Sigmoid colon (tissue), 6 donors: ENCODE measurements at regions not wholly inside any gene's neighbourhood (a gene's known extent, or its start where the extent isn't known, plus 50 kb on each side); places are given as distances from the start of the nearest gene placed in this dataset.

ENCODE experiments used
- DNase-seq: peaks from one replicate; pipeline ENCODE4 v3.0.0-alpha.2; 2019
- H3K27ac ChIP-seq, 4 donors: fragments of 200-600 bp; sonication (generic); one replicate each; pipeline ENCODE4 v1.5.1; 2016 to 2019; ENCODE audit warnings: mild to moderate bottlenecking in 1 of 4
- H3K27me3 ChIP-seq, 3 donors: fragments of 200-600 bp; sonication (generic); one replicate each; pipeline ENCODE4 v1.5.1; 2019; ENCODE audit warnings: mild to moderate bottlenecking in 1 of 3
- H3K36me3 ChIP-seq, 4 donors: fragments of 200-600 bp; sonication (generic); one replicate each; pipeline ENCODE4 v1.5.1; 2016 to 2019
- H3K4me1 ChIP-seq, 4 donors: fragments of 200-600 bp; sonication (generic); one replicate each; pipeline ENCODE4 v1.5.1; 2017 to 2019
- H3K4me3 ChIP-seq, 4 donors: fragments of 200-600 bp; sonication (generic); one replicate each; pipeline ENCODE4 v1.5.1; 2017 to 2019; ENCODE audit warnings: mild to moderate bottlenecking in 2 of 4, moderate library complexity in 1 of 4
- H3K9me3 ChIP-seq, 4 donors: fragments of 200-600 bp in 3 of 4; sonication (generic) in 3 of 4; one replicate each; pipeline versions ENCODE4 v1.5.1 to v1.6.1; 2013 to 2019
- CTCF ChIP-seq, 4 experiments: fragments of 450-650 bp in 3 of 4; fragments of 200-600 bp in 1 of 4; IDR thresholded peaks; one replicate each; pipeline ENCODE4 v1.5.1; 2016 to 2019; ENCODE audit warnings: antibody characterized with exemption in 4 of 4, mild to moderate bottlenecking in 3 of 4, moderate library complexity in 2 of 4
- EP300 ChIP-seq, 4 donors: sonication (generic); formaldehyde crosslinking; IDR thresholded peaks; one replicate each; pipeline ENCODE4 v1.6.1; 2017; ENCODE audit warnings: antibody characterized with exemption in 4 of 4
- POLR2A ChIP-seq, 2 donors: fragments of 450-650 bp; IDR thresholded peaks; one replicate each; pipeline ENCODE4 v1.6.1; 2016; ENCODE audit warnings: antibody characterized with exemption in 2 of 2, mild to moderate bottlenecking in 2 of 2, moderate library complexity in 2 of 2
- POLR2AphosphoS5 ChIP-seq, 4 donors: sonication (generic); formaldehyde crosslinking; IDR thresholded peaks; one replicate each; pipeline ENCODE4 v1.6.1; 2017; ENCODE audit warnings: antibody characterized with exemption in 4 of 4
- WGBS, 2 donors: extraction: QIAGEN DNeasy Blood & Tissue Kit; methylation state at CpG; one replicate each; pipeline ENCODE4 v1.1.7; 2013; 5-methylcytosine and 5-hydroxymethylcytosine counted together
- intact Hi-C: fragments of 100-400 bp; cut with DNase I; formaldehyde crosslinking; loops from one replicate; pipeline ENCODE4 v1.15.1; 2023
- donor health status: healthy with polysubstance abuse.
- donor health status: healthy.

GRCh38 chr20:19003366-19004336, 190.1 kb downstream of the SCP2D1 start:
- no peak for TF ChIP-seq POLR2AphosphoS5 (IDR thresholded peaks at IDR 0.05)
- TF ChIP-seq POLR2A (IDR thresholded peaks at IDR 0.05): no peak
- TF ChIP-seq CTCF (IDR thresholded peaks at IDR 0.05): no peak
- no peaks in the 10 kb centered on the region for H3K27me3 ChIP-seq
- 80 to 84% methylated on average over 5 of the region's 5 CpGs for WGBS, 2 donors
- H3K9me3 ChIP-seq: no peaks in the 10 kb centered on the region
- no peaks in the 10 kb centered on the region for H3K4me1 ChIP-seq
- no peak overlapping the region for H3K4me3 ChIP-seq
- intact Hi-C loops: no loop called here
- H3K36me3 ChIP-seq: no peaks in the 10 kb centered on the region
- DNase-seq: no peak
- no peak overlapping the region for H3K27ac ChIP-seq

- intact Hi-C loops: no loop called here
- TF ChIP-seq CTCF (IDR thresholded peaks at IDR 0.05): no peak
- no peak for TF ChIP-seq POLR2A (IDR thresholded peaks at IDR 0.05)
- TF ChIP-seq EP300 (IDR thresholded peaks at IDR 0.05): no peak
- TF ChIP-seq POLR2AphosphoS5 (IDR thresholded peaks at IDR 0.05): no peak
- Histone ChIP-seq H3K36me3 (no peaks in the 10 kb centered on the region), H3K4me1 (no peaks in the 10 kb centered on the region), H3K4me3 (no peak overlapping the region), H3K27me3 (no peaks in the 10 kb centered on the region), H3K27ac (no peak overlapping the region), H3K9me3 (no peaks in the 10 kb centered on the region)
- 84 to 90% methylated on average over 6 of the region's 6 CpGs for WGBS, 2 donors
- no peak for DNase-seq
Observed at GRCh38 chr20:19004975-19005374, 191.4 kb downstream of the SCP2D1 start.

GRCh38 chr20:19008497-19008896, 194.9 kb downstream of the SCP2D1 start:
- intact Hi-C loops: no loop called here
- Histone ChIP-seq H3K9me3 (no peaks in the 10 kb centered on the region), H3K27ac (no peak overlapping the region), H3K36me3 (no peaks in the 10 kb centered on the region), H3K27me3 (no peaks in the 10 kb centered on the region), H3K4me1 (peaks cover 0 to 15% (median 11%) of the 10 kb centered on the region in 4 donors), H3K4me3 (no peak overlapping the region)
- DNase-seq: no peak
- 64 to 80% methylated on average over 5 of the region's 5 CpGs for WGBS, 2 donors
- no peak for TF ChIP-seq POLR2AphosphoS5 (IDR thresholded peaks at IDR 0.05)
- no peak for TF ChIP-seq CTCF (IDR thresholded peaks at IDR 0.05)
- TF ChIP-seq POLR2A (IDR thresholded peaks at IDR 0.05): no peak
- TF ChIP-seq EP300 (IDR thresholded peaks at IDR 0.05): no peak

GRCh38 chr20:19009081-19009688, 195.6 kb downstream of the SCP2D1 start:
- TF ChIP-seq EP300 (IDR thresholded peaks at IDR 0.05) (no peak), POLR2AphosphoS5 (IDR thresholded peaks at IDR 0.05) (no peak), CTCF (IDR thresholded peaks at IDR 0.05) (no peak), POLR2A (IDR thresholded peaks at IDR 0.05) (no peak)
- DNase-seq: no peak
- intact Hi-C loops: no loop called here
- Histone ChIP-seq H3K9me3 (no peaks in the 10 kb centered on the region), H3K36me3 (no peaks in the 10 kb centered on the region), H3K27me3 (no peaks in the 10 kb centered on the region), H3K4me3 (no peak overlapping the region), H3K27ac (no peak overlapping the region), H3K4me1 (peaks cover 0 to 15% (median 11%) of the 10 kb centered on the region in 4 donors)
- 74 to 84% methylated on average over 4 of the region's 4 CpGs for WGBS, 2 donors
